ENCODE measurements at regions not wholly inside any gene's neighbourhood (a gene's known extent, or its start where the extent isn't known, plus 50 kb on each side); places are given as distances from the start of the nearest gene placed in this dataset.

DNA sequence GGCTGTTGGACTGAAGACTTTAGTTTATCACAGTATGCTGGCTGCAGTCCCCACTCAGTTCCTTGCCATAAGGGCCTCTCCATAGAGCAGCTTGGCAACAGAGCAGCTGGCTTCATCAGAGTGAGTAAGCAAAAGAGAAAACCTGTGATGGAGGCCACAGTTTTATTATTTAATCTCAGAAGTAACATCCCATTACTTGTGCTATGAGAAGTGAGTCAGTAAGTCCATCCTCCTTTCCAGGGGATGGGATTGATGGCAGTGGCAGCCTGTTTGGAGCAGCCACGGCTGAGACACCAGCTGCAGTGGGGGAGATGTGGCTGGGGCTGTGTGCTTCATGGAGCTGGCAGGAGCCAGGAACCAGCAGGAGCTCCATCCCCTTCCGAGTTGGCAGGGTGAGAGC lies 138.5 kb upstream of the SRRM4 start:
- TF ChIP-seq RFX5 (IDR thresholded peaks at IDR 0.05; ENCODE audit: borderline replicate concordance, low read depth, low read length) = no peak
- TF ChIP-seq JUND (IDR thresholded peaks at IDR 0.05; ENCODE audit: low read length) = no peak
- TF ChIP-seq SIN3A (conservative IDR thresholded peaks at IDR 0.05 in 1 of 2, IDR thresholded peaks at IDR 0.05 in 1 of 2; ENCODE audit: low read depth in 1 of 2, low read length in 2 of 2) = no peak
- TF ChIP-seq CREB1 (IDR thresholded peaks at IDR 0.05) = no peak
- no peak for TF ChIP-seq EGR1 (IDR thresholded peaks at IDR 0.05; ENCODE audit: borderline replicate concordance, low read depth, low read length)
- TF ChIP-seq SIX5 (IDR thresholded peaks at IDR 0.05; ENCODE audit: low read depth, low read length) = no peak
- no peak for TF ChIP-seq POLR2A (IDR thresholded peaks at IDR 0.05; ENCODE audit: control extremely low read depth in 1 of 2, low read depth in 2 of 2, low read length in 2 of 2)
- TF ChIP-seq, protein P1, sequence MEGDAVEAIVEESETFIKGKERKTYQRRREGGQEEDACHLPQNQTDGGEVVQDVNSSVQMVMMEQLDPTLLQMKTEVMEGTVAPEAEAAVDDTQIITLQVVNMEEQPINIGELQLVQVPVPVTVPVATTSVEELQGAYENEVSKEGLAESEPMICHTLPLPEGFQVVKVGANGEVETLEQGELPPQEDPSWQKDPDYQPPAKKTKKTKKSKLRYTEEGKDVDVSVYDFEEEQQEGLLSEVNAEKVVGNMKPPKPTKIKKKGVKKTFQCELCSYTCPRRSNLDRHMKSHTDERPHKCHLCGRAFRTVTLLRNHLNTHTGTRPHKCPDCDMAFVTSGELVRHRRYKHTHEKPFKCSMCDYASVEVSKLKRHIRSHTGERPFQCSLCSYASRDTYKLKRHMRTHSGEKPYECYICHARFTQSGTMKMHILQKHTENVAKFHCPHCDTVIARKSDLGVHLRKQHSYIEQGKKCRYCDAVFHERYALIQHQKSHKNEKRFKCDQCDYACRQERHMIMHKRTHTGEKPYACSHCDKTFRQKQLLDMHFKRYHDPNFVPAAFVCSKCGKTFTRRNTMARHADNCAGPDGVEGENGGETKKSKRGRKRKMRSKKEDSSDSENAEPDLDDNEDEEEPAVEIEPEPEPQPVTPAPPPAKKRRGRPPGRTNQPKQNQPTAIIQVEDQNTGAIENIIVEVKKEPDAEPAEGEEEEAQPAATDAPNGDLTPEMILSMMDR (IDR thresholded peaks at IDR 0.05; ENCODE audit: control extremely low read depth in 1 of 3, insufficient read depth in 1 of 3, low read depth in 1 of 3, low read length in 3 of 3) = no peak
- TF ChIP-seq CHD2 (IDR thresholded peaks at IDR 0.05; ENCODE audit: low read length) = no peak
- no peak for TF ChIP-seq BRCA1 (IDR thresholded peaks at IDR 0.05; ENCODE audit: low read depth, low read length)
- no peak for TF ChIP-seq EZH2 (IDR thresholded peaks at IDR 0.05; ENCODE audit: low read depth, low read length, severe bottlenecking)
- TF ChIP-seq POLR2AphosphoS5 (IDR thresholded peaks at IDR 0.05; ENCODE audit: low read depth, low read length) = no peak
- TF ChIP-seq, protein P2, sequence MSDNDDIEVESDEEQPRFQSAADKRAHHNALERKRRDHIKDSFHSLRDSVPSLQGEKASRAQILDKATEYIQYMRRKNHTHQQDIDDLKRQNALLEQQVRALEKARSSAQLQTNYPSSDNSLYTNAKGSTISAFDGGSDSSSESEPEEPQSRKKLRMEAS (IDR thresholded peaks at IDR 0.05) = no peak
- no peak for TF ChIP-seq RAD21 (IDR thresholded peaks at IDR 0.05 in 1 of 2, conservative IDR thresholded peaks at IDR 0.05 in 1 of 2; ENCODE audit: low read depth in 2 of 2, low read length in 2 of 2)
